ENCODE measurements at regions not wholly inside any gene's neighbourhood (a gene's known extent, or its start where the extent isn't known, plus 50 kb on each side); places are given as distances from the start of the nearest gene placed in this dataset.
"Not testable (repeated sequence)": the region's sequence is repeated elsewhere in the genome, so short reads cannot be mapped to it uniquely, and the experiment has no call there.

DNA sequence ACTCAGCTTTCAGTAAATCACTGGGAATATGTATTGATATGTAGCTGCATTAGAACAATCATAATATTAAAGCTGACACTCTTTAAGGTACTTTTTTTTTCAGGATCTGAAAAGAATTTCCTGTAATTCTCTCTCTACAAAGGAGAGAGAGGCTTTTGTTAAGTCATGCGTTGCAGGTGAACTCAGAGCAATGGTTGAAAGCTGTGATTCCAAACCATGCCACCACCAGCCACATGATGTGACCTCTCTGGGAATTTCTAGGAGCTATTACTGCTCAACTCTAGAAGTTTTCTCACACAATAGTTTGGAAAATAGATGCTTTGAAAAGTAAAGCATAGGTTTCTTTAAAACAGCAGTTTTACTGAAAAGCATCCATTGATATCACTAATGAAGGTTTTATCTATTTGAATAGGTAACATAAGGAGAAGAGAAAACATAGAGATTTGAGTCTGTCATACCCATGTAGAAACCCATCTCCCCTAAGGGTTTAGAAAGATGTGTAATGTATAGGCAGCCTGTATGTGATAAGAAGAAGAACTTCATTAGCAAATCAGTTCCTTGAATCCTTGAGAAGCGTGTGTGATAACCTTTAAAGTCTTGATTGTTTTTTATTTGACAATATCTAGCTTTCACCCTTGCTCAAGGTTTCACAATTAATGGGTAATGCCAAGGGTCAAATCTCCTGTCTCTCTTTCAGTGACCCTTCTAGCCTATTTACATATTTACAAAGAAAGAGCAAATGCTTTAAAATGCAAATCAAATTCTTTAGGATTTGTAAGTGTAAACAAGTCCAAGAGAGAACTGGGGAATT, 161.0 kb upstream of the ANKRD50 start:
- no peak for DNase-seq

GRCh38 chr4:124872659-124873058, 160.1 kb upstream of the ANKRD50 start:
- DNase-seq, result no peak

- no peak for DNase-seq
Measured at GRCh38 chr4:124869961-124870495, 157.5 kb upstream of the ANKRD50 start.

GRCh38 chr4:124868495-124868894, 156.0 kb upstream of the ANKRD50 start:
- DNase-seq, result no peak

GRCh38 chr4:124867536-124867935, 155.0 kb upstream of the ANKRD50 start:
- DNase-seq, result no peak

- DNase-seq, result no peak
Measured at GRCh38 chr4:124866301-124866700, 153.8 kb upstream of the ANKRD50 start.

DNA sequence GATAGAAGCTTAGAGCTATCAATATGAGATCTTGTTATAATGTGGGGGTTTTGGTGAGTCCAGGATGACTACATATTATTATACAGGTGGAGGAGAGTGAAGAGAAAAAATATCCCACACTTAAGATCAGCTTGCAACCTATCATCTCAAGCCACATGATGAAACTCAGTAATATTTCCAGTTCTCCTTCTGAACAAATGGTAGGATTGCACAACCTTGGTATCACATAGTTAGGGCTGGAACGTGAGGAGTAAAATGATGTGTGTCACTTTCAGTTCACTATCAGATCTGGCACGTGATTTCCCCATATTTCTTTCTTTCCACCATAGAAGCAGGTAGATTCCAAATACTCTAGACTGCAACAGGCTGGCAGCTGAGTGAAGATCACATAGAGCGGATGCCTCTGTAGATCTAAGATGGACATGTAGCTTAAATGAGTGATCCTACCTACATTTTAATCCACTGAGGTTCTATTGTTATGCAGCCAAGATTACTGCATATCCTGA, 150.6 kb upstream of the ANKRD50 start:
- DNase-seq, result no peak

GRCh38 chr4:124862261-124862660, 149.7 kb upstream of the ANKRD50 start:
- no peak for DNase-seq

- no peak for DNase-seq
Measured at GRCh38 chr4:124861761-124862160, 149.2 kb upstream of the ANKRD50 start.

DNA sequence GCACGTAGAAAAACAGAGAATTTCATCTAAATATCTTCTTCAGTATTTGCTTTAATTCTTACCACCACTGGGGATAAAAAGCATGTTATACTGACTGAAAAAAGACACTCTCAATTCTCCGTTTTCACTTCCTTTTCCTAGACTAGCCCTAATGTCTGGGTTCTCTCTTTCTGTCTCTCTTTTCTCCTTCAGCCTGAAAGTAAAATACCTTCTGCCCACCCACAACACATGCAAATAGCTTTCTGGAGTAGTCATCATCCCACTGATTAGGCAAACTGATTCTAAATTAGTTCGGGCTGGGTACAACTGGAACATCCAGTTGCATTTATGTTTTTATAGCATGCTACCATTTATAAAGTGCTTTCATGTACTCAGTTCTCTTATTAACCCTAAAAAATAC, 142.4 kb upstream of the ANKRD50 start:
- no peak for DNase-seq

GRCh38 chr4:124851741-124852140, 139.2 kb upstream of the ANKRD50 start:
- no peak for DNase-seq

GRCh38 chr4:124846306-124846705, 133.8 kb upstream of the ANKRD50 start:
- DNase-seq, result no peak

GRCh38 chr4:124839786-124840390, 127.4 kb upstream of the ANKRD50 start:
- no peak for DNase-seq

- no peak for DNase-seq
Measured at GRCh38 chr4:124833831-124834505, 121.4 kb upstream of the ANKRD50 start.

DNA sequence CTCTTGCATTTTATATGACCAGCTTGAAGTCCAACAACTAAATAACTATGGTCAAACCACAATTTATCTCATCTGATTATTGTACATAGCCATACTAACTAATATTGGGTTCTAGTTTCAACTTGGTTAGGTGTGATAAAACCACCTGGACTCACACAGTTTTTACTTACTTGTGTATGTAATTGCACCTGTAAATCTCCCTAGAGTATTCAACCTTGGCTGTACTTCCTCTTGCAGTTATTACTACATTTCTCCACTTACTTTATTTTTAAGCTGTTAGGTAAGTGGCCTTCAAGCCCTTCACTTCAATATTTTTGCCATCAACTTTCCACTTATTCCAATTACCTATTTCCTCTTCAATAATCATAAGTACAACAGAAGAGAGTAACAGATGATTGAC, 115.8 kb upstream of the ANKRD50 start:
- no peak for DNase-seq

DNA sequence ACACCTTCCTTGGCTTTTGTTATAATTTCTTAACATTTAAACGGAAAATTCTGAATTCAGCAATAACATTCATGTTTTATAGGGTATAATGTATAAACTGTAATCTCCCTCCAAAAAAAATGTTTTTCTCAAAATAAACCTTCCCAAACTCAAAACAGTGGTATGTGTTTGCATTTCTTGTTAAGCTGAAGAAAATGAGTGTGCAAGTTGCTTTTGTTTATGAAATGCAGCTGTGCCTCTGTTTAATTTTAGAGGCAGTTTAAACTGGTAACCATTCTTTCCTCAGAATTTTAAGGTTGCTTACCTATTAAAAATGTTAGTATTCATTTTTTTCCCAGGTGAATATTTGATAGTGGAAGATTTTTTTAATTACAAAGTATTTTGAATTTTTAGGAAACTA, 105.0 kb upstream of the ANKRD50 start:
- DNase-seq, result no peak

GRCh38 chr4:124812203-124812602, 99.7 kb upstream of the ANKRD50 start:
- not testable (repeated sequence) for DNase-seq

DNA sequence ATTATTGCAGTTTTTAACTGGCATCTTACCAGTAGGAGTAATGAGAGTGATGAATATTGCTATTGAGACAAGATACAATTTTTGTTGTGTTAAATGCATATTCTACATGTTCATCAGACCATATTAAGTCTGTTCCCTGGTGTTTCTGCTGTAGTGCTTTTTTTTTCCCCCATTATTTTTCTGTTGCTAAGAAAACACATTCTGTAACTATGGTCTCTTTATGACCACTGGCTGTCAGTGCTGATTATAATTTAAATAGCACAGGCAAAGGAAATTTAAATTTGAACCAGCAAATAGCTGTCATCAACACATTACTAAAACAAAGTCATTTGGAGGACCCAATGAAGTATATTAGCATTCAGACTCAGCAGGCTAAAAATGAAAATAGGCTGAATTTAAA, 98.3 kb upstream of the ANKRD50 start:
- no peak for DNase-seq

GRCh38 chr4:124807421-124807820, 94.9 kb upstream of the ANKRD50 start:
- no peak for DNase-seq

DNA sequence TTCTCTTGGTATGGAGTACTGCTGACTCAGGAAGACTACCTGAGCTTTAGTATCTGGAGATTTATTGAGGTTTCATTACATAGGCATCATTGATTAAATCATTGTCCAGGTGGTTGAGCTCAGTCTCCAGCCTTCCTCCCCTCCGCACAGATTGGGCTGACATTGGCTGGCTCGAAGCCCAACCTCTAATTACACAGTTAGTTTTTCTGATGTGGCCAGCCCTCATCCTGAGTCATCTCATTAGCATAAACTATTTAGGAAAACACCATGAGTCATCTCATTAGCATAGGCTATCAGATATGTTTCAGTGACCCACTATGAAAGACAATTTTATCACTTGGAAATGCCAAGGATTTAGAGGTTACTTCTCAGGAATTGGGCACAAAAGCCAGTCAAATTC, 93.9 kb upstream of the ANKRD50 start:
- DNase-seq, result no peak

DNA sequence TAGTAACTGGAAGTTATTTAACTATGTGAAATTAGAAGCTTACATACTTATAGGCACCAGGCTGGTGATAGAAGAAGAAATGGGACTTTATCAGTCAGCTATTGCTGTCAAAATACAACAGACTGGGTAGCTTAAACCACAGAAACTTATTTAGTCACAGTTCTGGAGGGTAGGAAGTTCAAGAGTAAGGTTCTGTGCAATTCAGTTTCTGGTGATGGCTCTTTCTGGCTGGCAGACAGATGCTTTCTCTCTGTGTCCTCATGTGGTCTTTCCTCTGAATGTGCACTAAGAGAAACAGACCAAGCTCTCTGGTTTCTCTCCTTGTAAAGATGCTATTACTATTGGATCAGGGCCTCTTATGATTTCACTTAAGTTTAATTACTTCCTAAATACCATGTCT, 92.1 kb upstream of the ANKRD50 start:
- DNase-seq, result no peak

DNA sequence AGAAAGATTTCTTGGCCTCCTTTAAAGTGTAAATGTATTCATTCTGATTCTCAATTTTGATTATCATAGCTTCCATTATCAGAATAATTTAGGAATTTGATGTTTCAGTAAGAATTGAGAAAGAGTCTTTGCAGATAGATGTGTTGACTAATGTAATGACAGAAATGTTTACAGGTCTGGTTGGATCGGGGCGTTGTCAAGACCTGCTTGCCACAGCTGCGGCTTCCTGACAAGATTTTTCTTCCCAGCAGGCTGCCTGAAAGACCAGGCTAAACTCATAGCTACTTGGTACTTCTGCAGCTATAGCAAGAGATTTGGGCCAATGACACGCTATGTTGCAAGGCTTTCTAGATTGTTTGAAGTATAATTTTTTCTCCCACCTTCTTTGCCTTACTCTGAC, 91.5 kb upstream of the ANKRD50 start:
- no peak for DNase-seq

GRCh38 chr4:124803641-124804040, 91.1 kb upstream of the ANKRD50 start:
- DNase-seq, result no peak

GRCh38 chr4:124803026-124803425, 90.5 kb upstream of the ANKRD50 start:
- no peak for DNase-seq
